HepG2 (cell line): ENCODE measurements at regions not wholly inside any gene's neighbourhood (a gene's known extent, or its start where the extent isn't known, plus 50 kb on each side); places are given as distances from the start of the nearest gene placed in this dataset.

Experiments used
- ATAC-seq: fragments of 200-7000 bp; cut with Tn5 transposase; 3 replicates; pipeline ENCODE4 v1.9.1; 2020; ENCODE audit warnings: mild to moderate bottlenecking, moderate library complexity
- BruUV-seq: library from RNA; stranded (reverse); fragments of 400-500 nt; replicated peaks from 2 replicates; lab custom pipeline; 2021; lab: Mats Ljungman, UMichigan
- CTCF ChIA-PET: fragments of 300-600 bp; formaldehyde crosslinking; extraction: SDS; loops from one replicate; lab custom pipeline; 2021; ENCODE audit warnings: low total read pairs, inconsistent platforms, low intra/inter-chr PET ratio; lab: Yijun Ruan, JAX
- POLR2A ChIA-PET: fragments of 350-600 bp; sonication (Branson Sonifier 250); formaldehyde crosslinking; loops from one replicate; lab custom pipeline; 2020; ENCODE audit warnings: antibody characterized with exemption, inconsistent platforms; lab: Yijun Ruan, JAX
- DNase-seq: peaks from one replicate; pipeline ENCODE4 v3.0.0-alpha.2; 2015; ENCODE audit warnings: low spot score
- FAIRE-seq: peaks from 3 replicates; lab custom pipeline; 2011; peaks lifted over from hg19 to GRCh38; lab: Jason Lieb, UNC
- H2AFZ ChIP-seq: one replicate; pipeline ENCODE4 v1.6.1; 2011; ENCODE audit warnings: low read length, inconsistent platforms
- H3K27ac ChIP-seq: fragments of 300-600 bp; 3 replicates; pipeline ENCODE4 v1.8.0; 2011; ENCODE audit warnings: mixed run types, mild to moderate bottlenecking, mixed read lengths, low read length, inconsistent platforms; ENCODE audit not compliant: insufficient read depth; ENCODE audit errors: extremely low read length
- H3K27me3 ChIP-seq, 2 experiments: fragments of 200-600 bp in 1 of 2; 2 replicates in 1 of 2; 3 replicates in 1 of 2; pipeline versions ENCODE4 v1.6.0 to v1.8.0; 2011; ENCODE audit warnings: low read length in 2 of 2, mild to moderate bottlenecking in 2 of 2, moderate library complexity in 2 of 2, inconsistent platforms in 1 of 2; ENCODE audit not compliant: insufficient read depth in 2 of 2, control insufficient read depth in 1 of 2
- H3K36me3 ChIP-seq, 2 experiments: fragments of 200-600 bp in 1 of 2; replicated peaks in 1 of 2; 2 replicates in 1 of 2; 3 replicates in 1 of 2; pipeline versions ENCODE4 v1.5.1 to v1.8.0; 2011; ENCODE audit warnings: low read length in 2 of 2, inconsistent platforms in 1 of 2; ENCODE audit not compliant: insufficient read depth in 2 of 2, control insufficient read depth in 1 of 2
- H3K4me1 ChIP-seq: 2 replicates; pipeline ENCODE4 v1.5.1; 2012; ENCODE audit warnings: low read length, inconsistent platforms; ENCODE audit not compliant: insufficient read depth
- H3K4me2 ChIP-seq: 2 replicates; pipeline ENCODE4 v1.6.0; 2011; ENCODE audit warnings: low read depth, low read length, inconsistent platforms
- H3K4me3 ChIP-seq, 3 experiments: fragments of 200-600 bp in 1 of 3; sonication (generic), shearing (Covaris generic) in 1 of 3; replicated peaks in 1 of 3; 2 replicates each; pipeline ENCODE4 v1.5.1; 2011 to 2016; ENCODE audit warnings: low read length in 3 of 3, inconsistent platforms in 2 of 3, low read depth in 2 of 3, mild to moderate bottlenecking in 2 of 3, control low read depth in 1 of 3, mixed read lengths in 1 of 3; ENCODE audit not compliant: insufficient read depth in 1 of 3
- H3K79me2 ChIP-seq: one replicate; pipeline ENCODE4 v1.6.1; 2011; ENCODE audit warnings: low read length, inconsistent platforms; ENCODE audit not compliant: insufficient read depth
- H3K9ac ChIP-seq: 2 replicates; pipeline ENCODE4 v1.6.0; 2011; ENCODE audit warnings: mild to moderate bottlenecking, low read depth, low read length, inconsistent platforms; ENCODE audit not compliant: insufficient read depth
- H3K9me3 ChIP-seq: 2 replicates; pipeline ENCODE4 v1.5.1; 2012; ENCODE audit warnings: mild to moderate bottlenecking, low read length
- H4K20me1 ChIP-seq: 2 replicates; pipeline ENCODE4 v1.6.0; 2011; ENCODE audit warnings: inconsistent platforms, mild to moderate bottlenecking, low read length, moderate library complexity; ENCODE audit not compliant: insufficient read depth
- ATM ChIP-seq: fragments of 450-650 bp; IDR thresholded peaks from 2 replicates; pipeline ENCODE4 v1.7.1; 2017; ENCODE audit warnings: mild to moderate bottlenecking, borderline replicate concordance
- ELF3 ChIP-seq: IDR thresholded peaks from 2 replicates; pipeline ENCODE4 v1.6.1; 2016; ENCODE audit warnings: missing genetic modification reagents, missing compliant biosample characterization
- ERF ChIP-seq: IDR thresholded peaks from 2 replicates; pipeline ENCODE4 v1.6.1; 2018; ENCODE audit warnings: missing biosample characterization, missing genetic modification reagents
- FOXP1 ChIP-seq, 2 experiments: fragments of 450-650 bp in 1 of 2; IDR thresholded peaks; 2 replicates each; pipeline ENCODE4 v1.6.1; 2017 to 2018; ENCODE audit warnings: antibody characterized with exemption in 1 of 2
- HMG20B ChIP-seq: conservative IDR thresholded peaks from 2 replicates; pipeline ENCODE4 v1.6.1; 2016; ENCODE audit warnings: missing genetic modification reagents, missing compliant biosample characterization
- KLF13 ChIP-seq: sonication (generic); formaldehyde crosslinking; IDR thresholded peaks from 2 replicates; pipeline ENCODE4 v1.4.0; 2020; ENCODE audit warnings: mild to moderate bottlenecking, missing genetic modification reagents
- PPARG ChIP-seq: conservative IDR thresholded peaks from 2 replicates; pipeline ENCODE4 v1.6.1; 2016; ENCODE audit warnings: missing biosample characterization, missing genetic modification reagents
- RNF2 ChIP-seq: fragments of 450-650 bp; conservative IDR thresholded peaks from 2 replicates; pipeline ENCODE4 v1.6.1; 2016; ENCODE audit warnings: low read depth
- RORA ChIP-seq: sonication (generic); formaldehyde crosslinking; IDR thresholded peaks from 2 replicates; pipeline ENCODE4 v1.5.0; 2020; ENCODE audit warnings: mild to moderate bottlenecking, missing genetic modification reagents, moderate library complexity
- RXRB ChIP-seq: IDR thresholded peaks from 2 replicates; pipeline ENCODE4 v1.6.1; 2016; ENCODE audit warnings: borderline replicate concordance, missing genetic modification reagents, missing compliant biosample characterization
- SKI ChIP-seq: fragments of 450-650 bp; IDR thresholded peaks from one replicate; pipeline ENCODE4 v1.6.1; 2018; ENCODE audit warnings: mild to moderate bottlenecking; ENCODE audit not compliant: partially characterized antibody
- THAP8 ChIP-seq: sonication (generic); formaldehyde crosslinking; IDR thresholded peaks from 2 replicates; pipeline ENCODE4 v1.5.1; 2020; ENCODE audit warnings: missing genetic modification reagents, mild to moderate bottlenecking, borderline replicate concordance
- ZMYM4 ChIP-seq: sonication (generic); formaldehyde crosslinking; IDR thresholded peaks from 2 replicates; pipeline ENCODE4 v1.8.1; 2023; ENCODE audit warnings: mild to moderate bottlenecking, missing genetic modification reagents
- ZNF333 ChIP-seq: sonication (generic); formaldehyde crosslinking; IDR thresholded peaks from 2 replicates; pipeline ENCODE4 v1.4.0; 2020; ENCODE audit warnings: mild to moderate bottlenecking, missing genetic modification reagents, borderline replicate concordance
- ZNF543 ChIP-seq: sonication (generic); formaldehyde crosslinking; IDR thresholded peaks from 2 replicates; pipeline ENCODE4 v1.4.0; 2020; ENCODE audit warnings: mild to moderate bottlenecking, missing genetic modification reagents
- ZNF569 ChIP-seq: sonication (generic); formaldehyde crosslinking; IDR thresholded peaks from 2 replicates; pipeline ENCODE4 v1.5.0; 2020; ENCODE audit warnings: mild to moderate bottlenecking, missing genetic modification reagents, moderate library complexity, borderline replicate concordance
- WGBS: methylation state at CpG from one replicate; pipeline ENCODE4 v1.1.6; 2017; ENCODE audit warnings: low lambda C conversion rate; 5-methylcytosine and 5-hydroxymethylcytosine counted together
- in situ Hi-C: cut with HindIII; loops from 2 replicates; pipeline ENCODE4 v1.10.0; 2017; ENCODE audit warnings: low pct_unique_long_range_greater_than_20kb; ENCODE audit not compliant: extremely low pct_ligation_motif_present
- intact Hi-C: fragments of 100-400 bp; cut with micrococcal nuclease; formaldehyde crosslinking; loops from one replicate; pipeline ENCODE4 v1.10.0; 2022; ENCODE audit not compliant: unreplicated experiment
- TF ChIP-seq, protein P1 (sequence below): sonication (generic); formaldehyde crosslinking; IDR thresholded peaks from 2 replicates; pipeline ENCODE4 v1.4.0; 2020; ENCODE audit warnings: mild to moderate bottlenecking, low read depth, missing genetic modification reagents
- TF ChIP-seq, protein P2 (sequence below): sonication (generic); formaldehyde crosslinking; IDR thresholded peaks from 2 replicates; pipeline ENCODE4 v1.5.1; 2020; ENCODE audit warnings: mild to moderate bottlenecking, missing genetic modification reagents, moderate library complexity
- TF ChIP-seq, protein P3 (sequence below): sonication (generic); formaldehyde crosslinking; IDR thresholded peaks from 2 replicates; pipeline ENCODE4 v1.8.1; 2022; ENCODE audit warnings: mild to moderate bottlenecking, missing genetic modification reagents

- TF ChIP-seq THAP8 (no peak), RNF2 (no peak), KLF13 (CRISPR knock-in tag) (no peak)
Observed at GRCh38 chr3:24985668-24986067, 442.4 kb upstream of the RARB start (continued).

GRCh38 chr3:24986612-24987011 is 441.5 kb upstream of the RARB start:
- no peaks in the 10 kb centered on the region for H3K9me3 ChIP-seq
- 46% methylated on average over 7 of the region's 7 CpGs for WGBS
- H3K36me3 ChIP-seq: no peaks in the 10 kb centered on the region
- no peaks in the 10 kb centered on the region for H3K79me2 ChIP-seq
- no peak overlapping the region for H3K27ac ChIP-seq
- DNase-seq (no peak), ATAC-seq (no peak), FAIRE-seq (no peak)
- H3K27me3 ChIP-seq: no peaks in the 10 kb centered on the region
- in situ Hi-C loops: no loop called here
- H2AFZ ChIP-seq: no peak overlapping the region
- H3K4me2 ChIP-seq: no peak overlapping the region
- H4K20me1 ChIP-seq: no peaks in the 10 kb centered on the region
- ChIA-PET CTCF (no interaction called here), POLR2A (no interaction called here)
- H3K9ac ChIP-seq: no peak overlapping the region
- H3K4me1 ChIP-seq: no peaks in the 10 kb centered on the region
- intact Hi-C loops: no loop called here
- TF ChIP-seq RORA (CRISPR knock-in tag) (no peak), PPARG (CRISPR knock-in tag) (no peak), ZNF569 (CRISPR knock-in tag) (no peak), HMG20B (no peak), ERF (CRISPR knock-in tag) (no peak), ZNF333 (no peak), ATM (no peak), ZMYM4 (CRISPR knock-in tag) (no peak), SKI (no peak), RXRB (CRISPR knock-in tag) (no peak), ELF3 (CRISPR knock-in tag) (no peak), FOXP1 (IDR thresholded peaks at IDR 0.05) (no peak), FOXP1 (CRISPR knock-in tag; IDR thresholded peaks at IDR 0.05) (no peak), ZNF543 (no peak)
- TF ChIP-seq, protein P1, sequence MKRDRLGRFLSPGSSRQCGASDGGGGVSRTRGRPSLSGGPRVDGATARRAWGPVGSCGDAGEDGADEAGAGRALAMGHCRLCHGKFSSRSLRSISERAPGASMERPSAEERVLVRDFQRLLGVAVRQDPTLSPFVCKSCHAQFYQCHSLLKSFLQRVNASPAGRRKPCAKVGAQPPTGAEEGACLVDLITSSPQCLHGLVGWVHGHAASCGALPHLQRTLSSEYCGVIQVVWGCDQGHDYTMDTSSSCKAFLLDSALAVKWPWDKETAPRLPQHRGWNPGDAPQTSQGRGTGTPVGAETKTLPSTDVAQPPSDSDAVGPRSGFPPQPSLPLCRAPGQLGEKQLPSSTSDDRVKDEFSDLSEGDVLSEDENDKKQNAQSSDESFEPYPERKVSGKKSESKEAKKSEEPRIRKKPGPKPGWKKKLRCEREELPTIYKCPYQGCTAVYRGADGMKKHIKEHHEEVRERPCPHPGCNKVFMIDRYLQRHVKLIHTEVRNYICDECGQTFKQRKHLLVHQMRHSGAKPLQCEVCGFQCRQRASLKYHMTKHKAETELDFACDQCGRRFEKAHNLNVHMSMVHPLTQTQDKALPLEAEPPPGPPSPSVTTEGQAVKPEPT (CRISPR knock-in tag): no peak
- TF ChIP-seq, protein P2, sequence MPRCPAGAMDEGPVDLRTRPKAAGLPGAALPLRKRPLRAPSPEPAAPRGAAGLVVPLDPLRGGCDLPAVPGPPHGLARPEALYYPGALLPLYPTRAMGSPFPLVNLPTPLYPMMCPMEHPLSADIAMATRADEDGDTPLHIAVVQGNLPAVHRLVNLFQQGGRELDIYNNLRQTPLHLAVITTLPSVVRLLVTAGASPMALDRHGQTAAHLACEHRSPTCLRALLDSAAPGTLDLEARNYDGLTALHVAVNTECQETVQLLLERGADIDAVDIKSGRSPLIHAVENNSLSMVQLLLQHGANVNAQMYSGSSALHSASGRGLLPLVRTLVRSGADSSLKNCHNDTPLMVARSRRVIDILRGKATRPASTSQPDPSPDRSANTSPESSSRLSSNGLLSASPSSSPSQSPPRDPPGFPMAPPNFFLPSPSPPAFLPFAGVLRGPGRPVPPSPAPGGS: no peak
- TF ChIP-seq, protein P3, sequence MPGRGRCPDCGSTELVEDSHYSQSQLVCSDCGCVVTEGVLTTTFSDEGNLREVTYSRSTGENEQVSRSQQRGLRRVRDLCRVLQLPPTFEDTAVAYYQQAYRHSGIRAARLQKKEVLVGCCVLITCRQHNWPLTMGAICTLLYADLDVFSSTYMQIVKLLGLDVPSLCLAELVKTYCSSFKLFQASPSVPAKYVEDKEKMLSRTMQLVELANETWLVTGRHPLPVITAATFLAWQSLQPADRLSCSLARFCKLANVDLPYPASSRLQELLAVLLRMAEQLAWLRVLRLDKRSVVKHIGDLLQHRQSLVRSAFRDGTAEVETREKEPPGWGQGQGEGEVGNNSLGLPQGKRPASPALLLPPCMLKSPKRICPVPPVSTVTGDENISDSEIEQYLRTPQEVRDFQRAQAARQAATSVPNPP (CRISPR knock-in tag): no peak
- BruUV-seq: no TSS peak
- no peak overlapping the region for H3K4me3 ChIP-seq
